ENCODE measurements at regions not wholly inside any gene's neighbourhood (a gene's known extent, or its start where the extent isn't known, plus 50 kb on each side); places are given as distances from the start of the nearest gene placed in this dataset.

DNA sequence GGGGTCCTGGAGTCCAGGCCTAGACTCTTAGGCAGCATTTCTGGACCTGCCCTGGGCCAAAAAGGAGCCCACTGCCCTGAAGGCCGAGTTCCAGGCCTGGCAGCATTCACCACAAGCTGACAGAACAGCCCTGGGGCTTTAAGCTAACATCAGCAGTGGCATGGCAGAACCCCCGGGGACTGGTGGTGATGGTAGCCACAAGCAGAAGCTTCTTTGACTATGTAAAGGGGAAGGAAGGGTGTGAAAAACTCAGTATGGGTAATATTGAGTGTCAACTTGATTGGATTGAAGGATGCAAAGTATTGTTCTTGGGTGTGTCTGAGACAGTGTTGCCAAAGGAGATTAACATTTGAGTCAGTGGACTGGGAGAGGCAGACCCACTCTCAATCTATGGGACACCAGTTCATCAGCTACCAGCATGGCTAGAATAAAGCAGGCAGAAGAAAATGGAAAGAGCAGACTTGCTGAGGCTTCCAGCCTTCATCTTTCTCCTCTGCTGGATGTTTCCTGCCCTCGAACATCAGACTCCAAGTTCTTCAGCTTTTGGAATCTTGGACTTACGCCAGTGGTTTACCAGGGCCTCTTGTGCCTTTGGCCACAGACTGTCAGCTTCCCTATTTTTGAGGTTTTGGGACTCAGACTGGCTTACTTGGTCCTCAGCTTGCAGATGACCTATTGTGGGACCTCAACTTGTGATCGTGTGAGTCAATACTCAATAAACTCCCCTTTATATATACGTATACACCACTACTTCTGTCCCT is 661.0 kb upstream of the C9orf72 start:
- peak in 1 of 2 experiments; percentile 60 for DNase-seq

DNA sequence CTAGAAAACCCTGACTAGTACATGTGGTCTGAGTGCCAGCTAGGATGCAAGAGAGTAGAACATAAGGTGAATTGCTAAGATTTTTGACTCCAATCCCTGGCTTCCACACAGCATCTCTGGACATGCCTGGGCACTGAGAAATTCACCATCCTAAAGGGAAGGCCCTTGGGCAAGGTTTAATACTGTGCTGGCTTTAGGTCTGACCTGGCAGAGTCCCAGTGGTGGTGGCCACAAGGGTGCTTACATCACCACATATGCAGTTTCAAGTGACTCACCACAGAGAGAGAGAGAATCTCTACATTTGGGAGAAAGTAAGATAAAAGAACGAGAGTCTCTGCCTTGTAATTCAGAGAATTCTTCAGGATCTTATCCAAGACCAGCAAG is 661.6 kb upstream of the C9orf72 start:
- peak in 1 of 2 experiments; percentile 75 for DNase-seq

DNA sequence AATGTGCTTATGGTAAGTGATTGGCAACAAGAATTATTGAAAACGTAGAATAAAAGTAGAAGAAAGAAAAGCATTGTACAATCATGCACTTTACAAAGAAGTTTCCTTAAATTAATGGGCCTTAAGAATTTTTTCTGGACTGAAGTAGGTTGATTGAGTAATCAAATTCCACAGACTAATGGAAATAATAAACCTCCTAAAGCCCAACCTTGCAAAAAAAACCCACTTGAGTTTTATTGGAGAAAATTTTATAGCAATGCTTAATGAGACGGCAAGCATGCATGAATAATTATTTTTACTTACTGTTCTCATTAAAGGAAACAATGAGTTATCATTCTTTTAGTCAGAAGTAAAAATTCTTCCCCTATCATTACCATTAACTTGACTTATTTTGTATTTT is 676.1 kb upstream of the C9orf72 start:
- DNase-seq: no peak

DNA sequence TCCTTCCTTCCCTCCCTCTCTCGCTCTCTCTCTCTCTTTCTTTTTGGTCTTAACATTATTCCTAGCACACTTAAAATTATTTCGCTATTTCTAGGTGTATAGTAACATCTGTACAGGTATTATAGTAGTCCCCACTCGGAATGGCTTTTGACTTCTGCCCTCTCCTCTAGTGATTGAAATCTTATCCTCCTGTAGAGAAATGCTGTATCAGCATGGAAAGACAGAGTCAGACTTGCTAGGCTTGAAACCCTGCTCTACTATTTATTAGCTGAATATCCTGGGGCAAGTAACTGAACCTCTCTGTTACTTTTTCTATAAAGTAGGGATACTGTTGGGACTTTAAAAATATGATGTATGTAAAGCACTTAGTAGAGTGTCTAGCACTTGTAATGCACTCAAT is 681.9 kb upstream of the C9orf72 start:
- DNase-seq: no peak

DNA sequence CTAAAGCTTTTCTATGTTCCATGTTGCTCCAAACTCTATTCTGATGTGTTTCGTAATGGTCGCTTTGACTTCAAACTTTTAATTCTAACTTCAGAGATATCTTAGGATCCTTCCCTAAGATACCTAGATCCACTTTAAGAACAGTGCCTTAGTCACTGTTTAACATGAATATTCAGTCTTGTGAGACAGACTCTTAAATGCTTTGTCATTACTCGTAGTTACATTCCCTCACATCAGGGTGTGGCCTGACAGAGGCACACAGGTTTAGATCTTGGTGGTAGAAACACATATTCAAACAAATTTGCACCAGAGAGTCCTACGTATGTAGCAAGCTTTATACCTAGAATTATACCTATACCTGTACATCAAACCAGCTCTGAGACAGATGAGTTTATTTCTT is 687.0 kb upstream of the C9orf72 start:
- no peak for DNase-seq

DNA sequence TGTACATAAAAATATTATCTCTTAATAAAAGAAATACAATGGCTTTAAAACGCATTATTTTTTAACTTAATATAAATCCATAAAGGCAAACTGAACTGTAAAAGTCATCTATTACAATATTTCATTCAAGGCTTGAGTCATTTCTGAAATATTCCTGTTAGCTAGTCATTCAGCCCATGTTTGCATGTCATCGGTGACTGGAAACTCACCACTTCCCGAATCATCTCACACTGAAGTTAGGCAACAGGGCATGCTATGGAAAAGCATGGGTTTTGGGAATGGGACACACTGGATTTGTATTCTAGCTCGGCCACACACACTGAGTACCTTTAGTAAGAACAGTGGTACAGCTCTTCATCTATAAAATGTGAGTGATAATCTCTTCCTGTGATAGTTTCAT is 691.1 kb upstream of the C9orf72 start:
- no peak for DNase-seq

DNA sequence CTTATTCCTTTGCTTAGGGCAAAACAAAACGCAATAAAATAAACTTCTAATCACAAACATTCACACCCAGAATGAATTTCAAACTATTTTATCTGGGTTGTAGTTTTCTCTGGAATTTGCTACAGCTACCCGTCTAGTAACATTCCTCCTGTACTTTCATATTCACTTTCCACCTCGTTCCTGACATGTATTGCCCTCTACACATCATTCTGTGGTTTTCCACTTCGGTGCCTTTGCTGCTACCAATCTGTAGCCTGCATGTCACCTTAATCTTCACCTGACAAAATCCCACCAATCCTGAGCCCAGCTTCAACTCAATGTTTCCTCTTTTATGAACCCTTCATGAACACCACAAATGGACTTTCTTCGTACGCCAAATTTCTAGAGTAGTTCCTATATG is 694.1 kb upstream of the C9orf72 start:
- no peak for DNase-seq

DNA sequence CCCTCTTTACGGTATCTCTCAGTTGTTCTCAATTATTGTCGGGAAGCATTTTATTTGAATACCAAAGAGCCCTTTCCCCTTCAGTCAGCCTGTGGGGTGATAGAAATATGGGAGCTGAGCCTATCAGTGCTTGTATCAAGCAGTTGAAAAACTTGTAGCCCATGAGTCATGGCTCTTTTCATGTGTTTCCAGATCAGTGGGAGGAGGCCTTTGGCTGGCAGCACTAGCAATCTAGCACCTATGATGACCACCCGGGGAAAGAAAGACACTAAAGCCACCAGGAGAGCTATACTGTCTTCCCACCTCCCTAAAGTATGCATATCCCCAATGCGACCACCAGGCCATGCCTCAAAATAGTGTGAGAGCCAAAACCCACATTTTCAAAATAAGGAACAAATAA is 696.9 kb upstream of the C9orf72 start:
- no peak for DNase-seq

DNA sequence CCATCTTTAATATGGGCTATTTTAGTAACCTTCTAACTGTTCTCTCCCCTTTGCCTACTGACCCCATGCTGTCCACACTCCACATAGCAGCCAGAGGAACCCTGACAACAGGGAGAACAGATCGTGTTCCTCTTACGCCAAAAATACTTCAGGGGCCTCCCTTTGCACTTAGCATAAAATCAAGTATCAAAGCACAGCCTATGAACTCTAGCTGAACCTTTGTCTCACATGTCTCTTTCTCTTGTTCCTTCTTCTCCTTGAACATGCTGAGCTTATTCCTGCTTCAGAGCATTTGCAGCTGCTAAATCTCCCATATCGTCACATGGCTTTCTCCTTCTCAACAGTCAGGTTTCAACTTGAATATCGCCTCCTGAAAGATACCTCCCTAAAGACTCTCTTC is 698.8 kb upstream of the C9orf72 start:
- no peak for DNase-seq

DNA sequence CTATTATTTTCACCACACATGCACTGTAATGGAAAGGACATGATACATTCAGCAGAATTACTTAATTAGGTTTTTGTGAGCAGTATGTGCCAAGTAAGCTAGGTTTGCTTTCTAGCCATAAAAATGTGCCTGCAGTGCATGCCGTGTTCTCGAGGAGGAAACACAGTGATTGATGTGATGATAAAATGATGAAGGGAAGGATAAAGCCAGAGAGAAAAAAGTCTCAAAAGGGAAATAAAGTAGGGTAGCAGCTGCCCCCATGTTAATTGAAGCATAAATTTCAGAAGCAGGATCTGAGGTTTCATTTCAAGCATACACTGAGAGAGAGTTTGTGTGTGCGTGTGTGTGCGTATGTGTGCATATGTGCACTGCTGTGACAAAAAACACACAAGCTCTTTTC is 714.2 kb upstream of the C9orf72 start:
- no peak for DNase-seq

DNA sequence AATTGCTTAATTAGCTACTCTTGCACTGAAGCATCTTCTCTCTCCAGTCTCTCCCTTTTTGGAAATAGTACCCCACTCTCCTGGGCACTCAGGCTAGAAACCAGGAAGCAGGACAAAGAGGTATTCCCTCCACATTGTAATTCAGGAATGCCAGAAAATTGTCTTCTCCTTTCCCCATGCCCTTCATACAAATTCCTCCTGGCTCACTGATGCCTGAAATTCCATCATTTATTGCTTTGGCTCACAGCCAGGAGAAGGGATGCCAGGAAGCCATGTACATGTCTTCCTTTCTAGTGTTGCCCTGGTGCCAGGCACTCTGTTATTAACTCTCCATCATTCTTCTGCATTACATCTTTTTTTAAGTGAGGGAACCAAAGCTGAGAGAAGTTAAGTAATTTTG is 716.5 kb upstream of the C9orf72 start:
- DNase-seq: peak; percentile 10 to 33

DNA sequence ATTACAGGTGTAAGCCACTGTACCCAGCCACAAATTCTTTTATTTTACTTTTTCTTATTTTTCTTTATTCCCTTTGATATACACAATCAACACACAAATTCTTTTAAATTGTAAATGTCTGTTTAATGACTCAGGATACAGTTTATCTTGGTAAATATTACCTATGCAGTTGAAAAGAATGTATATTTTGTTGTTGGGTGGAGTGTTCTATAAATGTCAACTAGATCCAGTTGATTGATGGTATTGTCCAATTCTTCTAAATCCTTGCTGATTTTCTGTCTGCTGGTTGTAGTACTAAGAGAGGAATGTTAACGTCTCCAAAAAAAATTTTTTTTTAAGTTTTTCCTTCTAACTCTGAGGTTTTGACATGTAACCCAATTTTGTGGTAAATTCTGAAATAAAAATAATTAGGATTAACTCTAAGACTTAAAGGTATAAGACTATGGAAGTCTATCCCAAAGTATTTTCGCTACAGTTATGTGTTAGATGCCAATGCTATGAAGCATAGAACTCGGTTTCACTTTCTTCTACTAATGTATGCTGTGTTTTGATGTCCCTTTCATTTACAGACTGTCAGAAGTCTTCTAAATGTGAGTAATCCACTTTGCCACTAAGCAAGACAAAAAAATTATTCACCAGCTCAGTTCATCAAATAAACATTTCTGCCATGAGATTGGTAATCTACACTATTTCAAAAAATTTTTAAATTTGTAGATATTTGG is 720.2 kb upstream of the C9orf72 start:
- no peak for DNase-seq

DNA sequence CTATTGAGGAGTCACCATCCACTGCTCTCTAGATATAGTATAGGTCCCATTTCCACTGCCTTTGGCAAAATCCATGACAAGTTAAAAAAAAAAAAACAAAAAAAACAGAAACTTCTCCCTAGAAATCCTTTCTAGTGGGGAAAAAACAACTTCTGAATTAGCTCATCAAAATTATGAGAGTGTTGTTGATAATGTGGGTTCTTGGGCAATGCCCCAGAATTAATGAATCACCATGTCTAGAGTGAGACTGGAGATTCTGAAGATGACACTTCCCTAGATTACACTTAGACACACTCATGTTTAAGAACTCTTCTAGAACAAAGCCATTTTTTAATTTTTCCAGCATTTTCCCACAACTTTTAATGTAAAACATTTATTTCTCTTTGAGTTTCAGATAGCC is 728.0 kb upstream of the C9orf72 start:
- no peak for DNase-seq

DNA sequence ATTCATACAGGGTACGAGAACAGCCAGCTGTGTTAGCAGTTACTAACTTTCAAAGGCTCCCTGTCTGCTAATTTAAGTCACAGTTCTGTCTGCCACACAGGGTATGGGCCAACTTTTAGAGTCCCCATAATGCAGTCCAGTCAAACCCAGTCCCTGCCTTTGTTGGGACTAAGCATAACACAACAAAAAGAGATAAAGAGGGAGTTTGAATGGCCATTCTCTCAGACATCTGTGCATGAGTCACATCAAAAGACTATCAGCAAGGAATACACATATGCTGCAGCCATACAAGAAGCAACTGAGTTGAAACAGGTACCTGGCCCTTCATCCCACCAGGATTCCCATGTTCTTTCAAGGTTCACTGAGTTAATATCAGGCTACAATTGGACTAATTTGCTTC is 744.5 kb upstream of the C9orf72 start:
- no peak for DNase-seq

DNA sequence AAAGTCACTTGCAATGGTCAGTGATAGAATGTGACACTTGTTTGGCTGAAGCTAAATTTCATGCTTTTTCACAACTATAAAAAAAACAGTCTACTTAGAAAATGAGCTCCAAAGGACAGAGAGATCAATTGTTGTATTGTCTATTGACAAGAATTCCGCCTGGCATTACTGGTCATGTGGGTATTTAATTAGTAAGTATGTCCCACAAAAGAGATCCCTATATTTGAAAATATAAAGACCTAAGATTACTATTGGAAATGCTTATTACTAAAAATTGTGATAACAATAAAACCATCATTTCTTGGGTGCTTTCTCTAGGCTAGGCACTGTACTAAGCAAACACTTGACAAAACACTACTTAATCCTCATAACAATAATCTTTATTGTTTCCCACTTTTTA is 745.2 kb upstream of the C9orf72 start:
- no peak for DNase-seq

DNA sequence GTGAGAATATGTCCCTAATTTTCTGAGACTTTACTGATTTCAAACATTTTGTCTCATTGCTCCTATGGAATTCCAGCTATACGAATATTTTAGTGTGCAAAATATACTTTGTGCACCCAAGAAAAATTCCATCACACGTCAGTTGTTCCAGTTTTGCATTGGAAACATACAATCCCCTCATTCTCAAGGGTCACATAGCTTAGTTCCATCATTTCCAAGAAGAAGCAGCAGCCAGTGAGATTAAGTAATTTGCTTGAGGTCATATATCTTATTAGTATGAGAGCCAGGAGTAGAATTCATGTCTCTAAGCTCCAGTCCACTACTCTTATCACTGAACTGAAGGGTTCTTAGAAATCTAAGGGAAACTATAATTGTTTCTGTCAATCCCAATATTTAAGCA is 746.7 kb upstream of the C9orf72 start:
- DNase-seq: no peak

DNA sequence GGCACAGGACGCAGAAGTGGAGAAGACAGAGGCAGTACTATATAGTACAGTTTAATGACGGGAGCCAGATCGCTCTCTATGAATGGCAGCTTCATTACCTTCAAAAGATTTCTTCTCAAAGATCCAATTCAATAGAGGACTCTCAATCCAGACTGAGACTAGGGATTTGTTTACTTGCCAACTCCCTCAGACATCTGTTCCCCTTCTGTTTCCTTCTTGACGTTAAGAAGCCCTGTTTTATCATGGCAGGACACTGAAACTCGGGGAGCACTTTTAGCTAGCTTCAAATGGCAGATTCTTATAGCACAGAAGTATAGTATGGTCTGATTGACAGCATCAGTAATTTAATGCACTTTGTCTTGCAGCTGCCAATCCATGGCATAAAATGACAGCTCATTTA is 747.3 kb upstream of the C9orf72 start:
- peak; percentile 12 to 66 for DNase-seq

DNA sequence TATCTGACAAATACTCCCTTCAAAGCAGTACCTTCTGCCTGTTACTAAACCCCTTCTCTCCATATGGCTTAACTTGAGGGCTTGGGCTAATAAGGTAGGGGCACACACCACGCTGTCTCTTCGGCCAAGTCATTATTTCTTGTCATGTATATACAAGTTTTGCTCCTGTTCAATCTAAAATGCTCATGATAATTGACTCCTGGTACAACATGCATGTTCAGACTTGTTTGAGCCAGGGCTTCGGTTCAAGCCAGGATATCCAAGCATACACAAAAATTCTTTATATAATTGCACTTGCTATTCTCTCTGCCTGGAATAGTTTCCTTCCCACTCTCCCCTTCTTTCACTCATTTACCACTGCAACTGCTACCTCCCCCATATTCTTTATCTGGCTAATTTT is 756.0 kb upstream of the C9orf72 start:
- peak; percentile 28 to 66 for DNase-seq

DNA sequence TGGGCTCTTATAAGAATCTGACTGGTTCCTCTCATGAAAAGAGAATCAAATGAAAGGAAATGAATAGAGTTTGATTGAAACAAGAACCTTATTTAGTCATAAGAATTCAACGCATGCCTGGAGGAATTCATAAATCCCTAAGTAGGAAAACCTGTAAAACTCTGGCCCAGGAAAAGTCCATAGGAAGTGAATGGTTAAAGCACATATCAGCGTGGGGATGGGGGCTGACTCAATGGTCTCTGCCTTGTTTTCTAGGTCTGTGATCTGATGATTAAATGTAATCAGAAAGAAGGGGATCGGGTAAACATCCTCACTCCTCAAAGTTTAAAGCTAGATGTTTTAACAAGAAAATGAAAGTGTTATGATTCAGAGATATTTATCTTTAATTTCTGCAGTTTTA is 759.4 kb upstream of the C9orf72 start:
- no peak for DNase-seq

DNA sequence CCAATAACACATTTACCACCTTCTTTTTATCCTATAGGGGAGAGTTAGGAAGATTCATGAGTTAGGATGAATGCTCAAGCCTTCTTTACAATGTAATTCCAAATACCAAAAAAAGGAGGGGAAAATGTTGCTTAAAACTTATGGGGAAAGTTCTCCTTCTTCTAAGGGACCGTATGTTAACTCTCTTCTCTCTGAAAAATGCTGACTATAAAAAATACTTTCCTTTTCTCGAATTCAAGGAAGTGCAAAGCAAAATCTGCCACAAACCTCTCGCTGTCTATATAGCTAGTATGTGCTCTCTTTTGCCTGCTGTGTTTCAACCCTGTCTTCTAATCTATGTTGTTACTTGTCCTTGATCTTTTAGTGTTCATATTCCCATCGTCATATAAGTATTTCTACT is 768.6 kb upstream of the C9orf72 start:
- DNase-seq: no peak

DNA sequence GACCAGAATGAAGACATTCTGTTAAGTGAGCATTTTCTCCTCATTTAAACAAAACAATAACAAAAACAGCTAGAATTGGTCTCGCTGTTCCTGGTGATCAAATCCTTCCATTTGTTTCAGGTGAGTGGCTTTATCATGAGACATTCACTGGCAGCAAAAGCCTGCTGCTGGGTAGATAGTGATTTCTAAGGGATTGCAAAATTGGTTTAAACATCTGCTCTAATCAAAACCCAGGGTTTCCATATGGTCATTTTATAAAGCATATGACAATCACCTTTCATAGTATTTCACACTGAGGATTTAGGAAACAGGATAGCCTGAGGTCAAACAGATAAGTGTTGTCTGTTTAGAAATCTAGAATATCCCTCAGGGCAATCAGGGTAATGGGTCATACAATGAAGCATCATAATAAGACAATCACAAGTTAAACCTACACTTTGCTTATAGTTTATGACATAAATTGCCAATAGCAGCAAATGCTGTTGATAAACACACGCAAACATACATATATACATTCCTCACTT is 769.6 kb upstream of the C9orf72 start:
- DNase-seq: no peak

DNA sequence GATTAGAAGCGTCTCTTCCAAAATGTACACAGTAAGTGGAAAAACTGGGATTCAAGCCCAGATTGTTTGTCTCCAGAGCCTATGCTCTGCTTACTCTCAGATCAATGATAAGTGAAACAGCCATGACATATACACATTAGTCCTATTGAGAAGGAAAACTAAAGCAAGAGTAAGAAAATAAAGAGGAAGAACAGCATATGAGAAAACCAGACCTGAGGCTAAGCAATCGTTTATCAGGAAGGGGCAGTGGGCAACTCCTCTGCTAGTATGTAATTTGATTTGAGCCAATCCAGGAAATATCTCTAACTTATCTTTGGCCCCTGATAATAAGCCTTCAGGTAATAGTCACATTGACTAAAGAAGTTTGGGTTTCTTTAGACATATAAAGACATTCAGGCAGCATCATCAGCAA is 789.9 kb upstream of the C9orf72 start:
- no peak for DNase-seq

DNA sequence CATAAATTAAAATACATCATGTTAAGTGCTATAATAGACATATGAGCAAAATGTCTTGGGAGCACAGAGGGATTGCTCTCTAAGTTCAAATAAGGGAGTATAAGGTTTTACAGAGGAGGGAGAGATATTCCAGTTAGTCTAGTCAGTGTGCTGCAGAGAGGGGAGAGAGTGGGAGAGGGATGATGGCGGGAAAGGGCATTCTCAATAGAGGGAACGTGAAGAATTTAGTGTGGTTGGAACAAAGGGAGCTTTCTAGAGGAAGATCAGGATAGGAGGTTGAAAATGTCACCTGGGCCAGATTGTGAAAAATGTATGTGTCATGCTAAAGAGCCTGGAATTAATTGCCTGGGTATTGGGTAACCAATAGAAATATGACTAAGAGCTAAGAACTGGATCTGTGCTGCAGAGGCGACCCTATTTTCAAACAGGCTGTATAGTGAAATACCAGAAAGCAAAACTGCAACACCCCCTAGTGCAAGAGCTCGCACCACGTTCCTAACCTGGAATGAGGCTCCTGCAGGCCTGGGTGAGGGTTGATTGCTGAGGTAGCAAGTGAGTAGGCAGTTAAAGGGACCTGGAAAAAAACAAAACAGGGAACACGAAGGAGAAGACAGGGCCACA is 791.8 kb upstream of the C9orf72 start:
- DNase-seq: no peak

DNA sequence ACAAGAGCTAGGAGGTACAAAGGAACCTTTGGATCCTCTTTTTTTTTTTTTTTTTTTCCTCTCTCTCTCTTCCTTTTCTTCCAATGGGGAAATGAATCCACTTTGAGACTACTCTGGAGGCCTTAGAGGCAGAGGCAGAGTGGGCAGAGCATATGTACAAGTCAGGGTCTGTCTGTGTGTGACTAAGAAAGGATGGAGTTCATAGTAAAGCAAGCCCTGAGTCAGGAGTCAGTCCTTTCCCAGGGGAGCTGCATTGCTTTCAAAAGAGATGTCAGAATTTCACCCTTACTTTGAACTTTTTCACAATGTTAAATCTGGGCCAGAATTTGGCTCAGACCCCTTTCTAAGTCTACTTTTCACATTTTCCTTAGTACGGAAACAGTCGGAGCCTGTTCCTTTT is 792.4 kb upstream of the C9orf72 start:
- no peak for DNase-seq
